ENCODE measurements at regions not wholly inside any gene's neighbourhood (a gene's known extent, or its start where the extent isn't known, plus 50 kb on each side); places are given as distances from the start of the nearest gene placed in this dataset.

- no peaks in the 10 kb centered on the region for H3K4me1 ChIP-seq (ENCODE audit: insufficient read depth, low read length)
- no peak for DNase-seq
- no peak for ATAC-seq (ENCODE audit: poor library complexity)
- no peaks in the 10 kb centered on the region for H3K36me3 Mint-ChIP-seq (ENCODE audit: low read depth)
- no peaks in the 10 kb centered on the region for H3K36me3 ChIP-seq (ENCODE audit: insufficient read depth, low read length)
- H3K4me3 ChIP-seq (ENCODE audit: low read length) = no peak overlapping the region
- no peak for TF ChIP-seq CTCF (IDR thresholded peaks at IDR 0.05)
- ChIA-PET POLR2A (no interaction called here), CTCF (no interaction called here)
- no peaks in the 10 kb centered on the region for H3K9me3 Mint-ChIP-seq
- H3K9me3 ChIP-seq (ENCODE audit: control insufficient read depth in 1 of 2, insufficient read depth in 1 of 2, low read length in 2 of 2) = no peaks in the 10 kb centered on the region
- no peaks in the 10 kb centered on the region for H3K4me1 Mint-ChIP-seq (ENCODE audit: low read depth)
- H3K4me3 Mint-ChIP-seq = no peak overlapping the region
- no peak overlapping the region for H3K27ac ChIP-seq (ENCODE audit: low read depth in 1 of 2, low read length in 2 of 2)
- no peak overlapping the region for H3K27ac Mint-ChIP-seq
- intact Hi-C loops (cut with DNase I, micrococcal nuclease) = no loop called here
- no peaks in the 10 kb centered on the region for H3K27me3 Mint-ChIP-seq
- H3K27me3 ChIP-seq (ENCODE audit: control insufficient read depth in 1 of 2, insufficient read depth in 2 of 2, low read length in 2 of 2) = no peaks in the 10 kb centered on the region
Measured at GRCh38 chr3:162743091-162743490, 1246.5 kb downstream of the OTOL1 start.

- H3K27me3 Mint-ChIP-seq = no peaks in the 10 kb centered on the region
- Histone ChIP-seq H3K36me3 (ENCODE audit: insufficient read depth, low read length) (no peaks in the 10 kb centered on the region), H3K4me1 (ENCODE audit: insufficient read depth, low read length) (no peaks in the 10 kb centered on the region), H3K27me3 (ENCODE audit: control insufficient read depth in 1 of 2, insufficient read depth in 2 of 2, low read length in 2 of 2) (no peaks in the 10 kb centered on the region), H3K4me3 (ENCODE audit: low read length) (no peak overlapping the region), H3K9me3 (ENCODE audit: control insufficient read depth in 1 of 2, insufficient read depth in 1 of 2, low read length in 2 of 2) (peaks cover 0 to 5% of the 10 kb centered on the region in 2 experiments), H3K27ac (ENCODE audit: low read depth in 1 of 2, low read length in 2 of 2) (no peak overlapping the region)
- POLR2A ChIA-PET = no interaction called here
- DNase-seq (no peak), ATAC-seq (ENCODE audit: poor library complexity) (no peak)
- peaks cover 9% of the 10 kb centered on the region for H3K9me3 Mint-ChIP-seq
- no peak for TF ChIP-seq CTCF (IDR thresholded peaks at IDR 0.05)
- intact Hi-C loops (cut with DNase I, micrococcal nuclease) = no loop called here
- no peaks in the 10 kb centered on the region for H3K4me1 Mint-ChIP-seq (ENCODE audit: low read depth)
- no peak overlapping the region for H3K27ac Mint-ChIP-seq
- CTCF ChIA-PET = no interaction called here
- H3K36me3 Mint-ChIP-seq (ENCODE audit: low read depth) = no peaks in the 10 kb centered on the region
- H3K4me3 Mint-ChIP-seq = no peak overlapping the region
Measured at GRCh38 chr3:162760789-162761188, 1264.2 kb downstream of the OTOL1 start.

- DNase-seq (no peak), ATAC-seq (ENCODE audit: poor library complexity) (no peak)
- peaks cover 6% of the 10 kb centered on the region for H3K9me3 Mint-ChIP-seq
- Histone ChIP-seq H3K36me3 (ENCODE audit: insufficient read depth, low read length) (no peaks in the 10 kb centered on the region), H3K4me1 (ENCODE audit: insufficient read depth, low read length) (no peaks in the 10 kb centered on the region), H3K9me3 (ENCODE audit: control insufficient read depth in 1 of 2, insufficient read depth in 1 of 2, low read length in 2 of 2) (peaks cover 0 to 8% of the 10 kb centered on the region in 2 experiments), H3K27me3 (ENCODE audit: control insufficient read depth in 1 of 2, insufficient read depth in 2 of 2, low read length in 2 of 2) (no peaks in the 10 kb centered on the region), H3K4me3 (ENCODE audit: low read length) (no peak overlapping the region), H3K27ac (ENCODE audit: low read depth in 1 of 2, low read length in 2 of 2) (no peak overlapping the region)
- TF ChIP-seq CTCF (IDR thresholded peaks at IDR 0.05) = no peak
- CTCF ChIA-PET = no interaction called here
- intact Hi-C loops (cut with DNase I, micrococcal nuclease) = no loop called here
- H3K36me3 Mint-ChIP-seq (ENCODE audit: low read depth) = no peaks in the 10 kb centered on the region
- H3K4me1 Mint-ChIP-seq (ENCODE audit: low read depth) = no peaks in the 10 kb centered on the region
- POLR2A ChIA-PET = no interaction called here
- no peak overlapping the region for H3K4me3 Mint-ChIP-seq
- no peak overlapping the region for H3K27ac Mint-ChIP-seq
- no peaks in the 10 kb centered on the region for H3K27me3 Mint-ChIP-seq
Measured at GRCh38 chr3:162764051-162764807, 1267.6 kb downstream of the OTOL1 start.

Data from CD4-positive, alpha-beta T cell (primary cell).